Thyroid gland (tissue), 4 donors: ENCODE measurements at regions not wholly inside any gene's neighbourhood (a gene's known extent, or its start where the extent isn't known, plus 50 kb on each side); places are given as distances from the start of the nearest gene placed in this dataset.

Experiments used
- DNase-seq, 2 donors: peaks; one replicate each; pipeline ENCODE4 v3.0.0-alpha.2; 2019
- H3K27ac ChIP-seq, 3 donors: fragments of 200-600 bp; sonication (generic); 1 replicate in 2 of 3; 2 replicates in 1 of 3; pipeline ENCODE4 v1.5.1; 2016 to 2019; ENCODE audit warnings: mild to moderate bottlenecking in 1 of 3, moderate library complexity in 1 of 3
- H3K27me3 ChIP-seq: fragments of 200-600 bp; sonication (generic); one replicate; pipeline ENCODE4 v1.5.1; 2019
- H3K36me3 ChIP-seq, 2 donors: fragments of 200-600 bp; sonication (generic); one replicate each; pipeline ENCODE4 v1.5.1; 2016 to 2019
- H3K4me1 ChIP-seq, 2 donors: fragments of 200-600 bp; sonication (generic); one replicate each; pipeline ENCODE4 v1.5.1; 2017 to 2019
- H3K4me3 ChIP-seq, 3 donors: fragments of 200-600 bp; sonication (generic); replicated peaks in 1 of 3; 1 replicate in 2 of 3; 2 replicates in 1 of 3; pipeline ENCODE4 v1.5.1; 2016; ENCODE audit warnings: mild to moderate bottlenecking in 1 of 3
- H3K9me3 ChIP-seq: fragments of 200-600 bp; sonication (generic); one replicate; pipeline ENCODE4 v1.5.1; 2017
- POLR2A ChIP-seq, 2 donors: fragments of 450-650 bp; IDR thresholded peaks; one replicate each; pipeline ENCODE4 v1.6.1; 2017; ENCODE audit warnings: antibody characterized with exemption in 2 of 2, mild to moderate bottlenecking in 2 of 2, moderate library complexity in 1 of 2
- WGBS, 2 donors: methylation state at CpG; one replicate each; pipeline ENCODE4 v1.1.5; 2017; 5-methylcytosine and 5-hydroxymethylcytosine counted together
- intact Hi-C: fragments of 100-400 bp; cut with DNase I; formaldehyde crosslinking; loops from one replicate; pipeline ENCODE4 v1.15.1; 2023
- TF ChIP-seq, protein P1 (sequence below), 6 experiments: fragments of 200-600 bp in 3 of 6; fragments of 450-650 bp in 3 of 6; sonication (generic) in 3 of 6; IDR thresholded peaks; one replicate each; pipeline ENCODE4 v1.5.1; 2016 to 2019; ENCODE audit warnings: antibody characterized with exemption in 6 of 6, mild to moderate bottlenecking in 2 of 6, inconsistent platforms in 1 of 6, moderate library complexity in 1 of 6

DNA sequence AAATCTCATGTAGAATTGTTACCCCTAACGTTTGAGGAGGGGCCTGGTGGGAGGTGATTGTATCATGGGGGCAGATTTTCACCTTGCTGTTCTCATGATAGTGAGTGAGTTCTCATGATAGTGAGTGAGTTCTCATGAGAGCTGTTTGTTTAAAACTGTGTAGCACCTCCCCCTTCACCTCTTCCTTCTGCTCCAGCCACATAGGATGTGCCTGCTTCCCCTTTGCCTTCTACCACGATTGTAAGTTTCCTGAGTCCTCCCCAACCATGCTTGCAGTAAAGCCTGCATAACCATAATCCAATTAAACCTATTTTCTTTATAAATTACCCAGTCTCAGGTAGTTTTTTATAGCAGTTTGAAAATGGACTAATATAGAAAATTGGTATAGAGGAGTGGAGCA is 1783.7 kb upstream of the CDH9 start:
- WGBS, 2 donors, result 52 to 68% methylated on average over 2 of the region's 2 CpGs
- intact Hi-C loops, result no loop called here

DNA sequence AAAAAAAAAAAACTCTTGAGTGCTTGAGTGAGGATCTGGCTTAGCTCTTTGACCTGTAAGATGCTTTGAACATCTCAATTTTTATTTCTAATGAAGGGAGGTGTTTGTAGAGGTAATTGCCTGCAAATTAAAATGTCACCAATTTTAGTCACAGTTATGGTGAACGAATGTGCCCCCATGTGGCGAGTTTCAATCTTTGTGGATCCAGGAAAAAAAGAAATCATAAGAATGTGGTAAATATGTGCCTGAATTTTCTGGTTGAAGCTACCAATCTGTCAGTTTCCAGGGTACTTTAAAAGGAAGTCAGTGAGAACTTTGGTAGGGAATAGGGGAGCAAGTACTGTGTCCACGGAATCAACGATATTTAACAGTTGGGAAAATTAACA is 1772.4 kb upstream of the CDH9 start:
- H3K9me3 ChIP-seq, result no peaks in the 10 kb centered on the region
- TF ChIP-seq POLR2A (IDR thresholded peaks at IDR 0.05), result no peak
- TF ChIP-seq, protein P1, sequence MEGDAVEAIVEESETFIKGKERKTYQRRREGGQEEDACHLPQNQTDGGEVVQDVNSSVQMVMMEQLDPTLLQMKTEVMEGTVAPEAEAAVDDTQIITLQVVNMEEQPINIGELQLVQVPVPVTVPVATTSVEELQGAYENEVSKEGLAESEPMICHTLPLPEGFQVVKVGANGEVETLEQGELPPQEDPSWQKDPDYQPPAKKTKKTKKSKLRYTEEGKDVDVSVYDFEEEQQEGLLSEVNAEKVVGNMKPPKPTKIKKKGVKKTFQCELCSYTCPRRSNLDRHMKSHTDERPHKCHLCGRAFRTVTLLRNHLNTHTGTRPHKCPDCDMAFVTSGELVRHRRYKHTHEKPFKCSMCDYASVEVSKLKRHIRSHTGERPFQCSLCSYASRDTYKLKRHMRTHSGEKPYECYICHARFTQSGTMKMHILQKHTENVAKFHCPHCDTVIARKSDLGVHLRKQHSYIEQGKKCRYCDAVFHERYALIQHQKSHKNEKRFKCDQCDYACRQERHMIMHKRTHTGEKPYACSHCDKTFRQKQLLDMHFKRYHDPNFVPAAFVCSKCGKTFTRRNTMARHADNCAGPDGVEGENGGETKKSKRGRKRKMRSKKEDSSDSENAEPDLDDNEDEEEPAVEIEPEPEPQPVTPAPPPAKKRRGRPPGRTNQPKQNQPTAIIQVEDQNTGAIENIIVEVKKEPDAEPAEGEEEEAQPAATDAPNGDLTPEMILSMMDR (IDR thresholded peaks at IDR 0.05), result no peak
- H3K4me3 ChIP-seq, result no peak overlapping the region
- no peaks in the 10 kb centered on the region for H3K27me3 ChIP-seq
- DNase-seq, result no peak
- H3K4me1 ChIP-seq, result no peaks in the 10 kb centered on the region
- H3K27ac ChIP-seq, result no peak overlapping the region
- intact Hi-C loops, result no loop called here
- no peaks in the 10 kb centered on the region for H3K36me3 ChIP-seq
- 77 to 89% methylated on average over 4 of the region's 4 CpGs for WGBS, 2 donors

More for the DNA sequence above, 1783.7 kb upstream of the CDH9 start:
- Histone ChIP-seq H3K27me3 (no peaks in the 10 kb centered on the region), H3K4me3 (no peak overlapping the region), H3K36me3 (no peaks in the 10 kb centered on the region), H3K4me1 (no peaks in the 10 kb centered on the region), H3K27ac (no peak overlapping the region), H3K9me3 (no peaks in the 10 kb centered on the region)
- TF ChIP-seq, protein P1 (IDR thresholded peaks at IDR 0.05), result no peak
- TF ChIP-seq POLR2A (IDR thresholded peaks at IDR 0.05), result no peak
- DNase-seq, result no peak

DNA sequence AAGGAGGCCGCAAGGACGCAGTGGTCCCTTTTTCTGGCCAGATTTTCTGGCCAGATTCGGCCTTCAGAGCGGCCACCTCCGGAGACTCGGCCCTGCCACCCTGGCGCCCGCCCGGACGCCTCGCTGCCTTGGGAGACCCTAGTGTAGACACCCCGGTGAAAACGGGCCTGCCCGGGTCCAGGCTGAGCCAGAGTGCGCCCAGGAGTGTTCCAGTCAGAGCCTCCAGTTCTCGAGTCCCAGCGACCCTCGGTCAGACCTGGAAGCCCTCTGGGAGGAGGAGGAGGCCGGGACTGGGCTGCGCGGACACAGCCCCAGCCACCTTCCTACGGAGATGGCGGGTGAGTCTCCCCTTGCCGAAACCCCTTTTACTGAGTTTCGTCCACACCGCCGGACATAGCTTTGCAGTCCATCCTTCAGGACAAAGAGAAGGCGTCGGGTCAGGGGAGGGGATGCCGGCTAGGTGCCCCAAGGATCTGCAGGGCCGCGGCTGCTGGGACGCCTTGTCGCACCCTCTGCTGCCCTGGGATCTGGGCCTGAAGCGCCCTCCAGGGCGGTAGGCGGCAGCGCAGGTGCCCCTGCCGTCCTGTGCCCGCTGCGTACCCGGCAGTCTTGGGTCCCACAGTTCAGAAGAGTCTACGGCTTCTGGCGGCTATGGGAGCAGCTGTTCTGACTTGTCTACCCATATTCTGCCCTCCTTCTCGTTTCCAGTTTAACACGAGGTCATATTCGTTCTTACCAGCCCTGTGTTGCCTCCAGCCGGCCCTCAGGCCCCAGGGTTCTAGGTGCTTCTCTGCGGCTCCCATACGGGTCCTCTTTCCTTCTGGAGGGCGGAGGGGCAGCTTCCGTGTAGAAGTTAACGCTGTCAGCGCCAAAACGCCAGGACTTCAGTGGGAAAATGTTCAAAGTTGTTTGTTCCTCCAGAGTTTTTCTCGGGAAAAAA is 1771.7 kb upstream of the CDH9 start:
- H3K27me3 ChIP-seq, result no peaks in the 10 kb centered on the region
- H3K4me1 ChIP-seq, result no peaks in the 10 kb centered on the region
- TF ChIP-seq, protein P1 (IDR thresholded peaks at IDR 0.05), result no peak
- TF ChIP-seq POLR2A (IDR thresholded peaks at IDR 0.05), result no peak
- no peaks in the 10 kb centered on the region for H3K9me3 ChIP-seq
- H3K36me3 ChIP-seq, result no peaks in the 10 kb centered on the region
- intact Hi-C loops, result no loop called here
- no peak overlapping the region for H3K27ac ChIP-seq
- WGBS, 2 donors, result 81 to 91% methylated on average over 45 to 47 of the region's 56 CpGs
- no peak for DNase-seq
- no peak overlapping the region for H3K4me3 ChIP-seq

DNA sequence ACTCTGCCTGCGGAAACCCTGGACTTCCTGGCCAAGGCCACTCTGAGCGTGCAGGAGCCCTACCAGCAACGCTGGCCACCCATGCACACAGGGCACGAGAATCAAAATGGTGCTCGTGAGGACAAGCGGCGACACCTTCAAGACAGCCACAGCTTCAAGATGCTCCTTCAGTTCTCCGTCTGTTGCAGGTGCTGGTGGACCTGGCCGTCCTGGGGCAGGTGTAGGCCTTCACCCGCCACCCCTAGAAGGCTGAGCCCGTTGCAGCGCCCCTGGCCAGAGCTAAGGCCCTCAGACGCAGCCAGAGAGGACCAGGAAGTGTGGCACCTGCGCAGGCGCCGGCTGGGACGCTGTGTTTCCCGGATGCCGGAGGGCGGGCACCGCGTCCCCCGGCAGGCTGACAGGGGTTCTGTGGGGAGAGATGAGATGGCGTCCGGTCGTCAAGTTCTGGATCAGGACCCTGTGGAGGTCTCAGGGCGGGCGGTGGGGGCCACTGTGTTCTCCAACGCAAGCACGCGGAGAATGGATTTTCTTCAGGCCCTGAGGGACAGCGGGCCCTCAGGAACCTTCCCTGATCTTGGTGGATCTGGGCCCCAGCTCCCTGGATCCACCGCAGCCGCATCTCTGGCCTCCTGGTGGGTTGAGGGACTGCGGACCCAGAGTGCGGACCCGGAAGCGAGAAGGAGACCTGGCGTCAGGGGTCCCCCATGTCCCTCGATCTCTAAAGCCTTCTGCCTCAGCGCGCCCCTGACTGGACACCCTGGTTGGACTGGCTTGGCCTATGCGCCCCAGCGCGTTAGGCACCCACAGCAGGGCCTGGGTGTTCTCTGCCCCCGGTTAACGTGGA is 1770.8 kb upstream of the CDH9 start:
- 95 to 96% methylated on average over 29 to 45 of the region's 47 CpGs for WGBS, 2 donors
- TF ChIP-seq, protein P1 (IDR thresholded peaks at IDR 0.05), result no peak
- no peak for TF ChIP-seq POLR2A (IDR thresholded peaks at IDR 0.05)
- Histone ChIP-seq H3K27me3 (no peaks in the 10 kb centered on the region), H3K9me3 (no peaks in the 10 kb centered on the region), H3K4me3 (no peak overlapping the region), H3K27ac (no peak overlapping the region), H3K36me3 (no peaks in the 10 kb centered on the region), H3K4me1 (no peaks in the 10 kb centered on the region)
- intact Hi-C loops, result no loop called here
- DNase-seq, result no peak
